Neural cell (in vitro differentiated cells): ENCODE measurements at regions not wholly inside any gene's neighbourhood (a gene's known extent, or its start where the extent isn't known, plus 50 kb on each side); places are given as distances from the start of the nearest gene placed in this dataset.

ENCODE experiments used
- H2AFZ ChIP-seq: fragments of 200-600, 300-800 bp; sonication (generic), shearing (Covaris generic); 2 replicates; pipeline ENCODE4 v1.6.0; 2014; ENCODE audit warnings: low read depth, mild to moderate bottlenecking, antibody characterized with exemption, low read length, moderate library complexity
- H3F3A ChIP-seq: fragments of 200-600 bp; shearing (Covaris generic); 2 replicates; pipeline ENCODE4 v1.6.1; 2016; ENCODE audit warnings: mild to moderate bottlenecking, moderate library complexity, mixed read lengths, antibody characterized with exemption, low read length; ENCODE audit not compliant: insufficient read depth, poor library complexity, severe bottlenecking
- H3K27ac ChIP-seq: fragments of 200-600, 300-800 bp; sonication (generic), shearing (Covaris generic); 2 replicates; pipeline ENCODE4 v1.5.1; 2014; ENCODE audit warnings: mild to moderate bottlenecking, low read length, moderate library complexity
- H3K27me3 ChIP-seq: fragments of 300-800, 200-600 bp; sonication (generic), shearing (Covaris generic); 2 replicates; pipeline ENCODE4 v1.6.0; 2014; ENCODE audit warnings: mild to moderate bottlenecking, low read depth, low read length, moderate library complexity; ENCODE audit not compliant: insufficient read depth
- H3K36me3 ChIP-seq: fragments of 300-800, 200-600 bp; sonication (generic), shearing (Covaris generic); 2 replicates; pipeline ENCODE4 v1.5.1; 2014; ENCODE audit warnings: mild to moderate bottlenecking, antibody characterized with exemption, low read length, moderate library complexity; ENCODE audit not compliant: insufficient read depth
- H3K4me2 ChIP-seq: fragments of 300-800, 200-600 bp; sonication (generic), shearing (Covaris generic); 2 replicates; pipeline ENCODE4 v1.6.0; 2014; ENCODE audit warnings: mild to moderate bottlenecking, low read length
- H3K4me3 ChIP-seq: fragments of 300-800, 200-600 bp; sonication (generic), shearing (Covaris generic); 2 replicates; pipeline ENCODE4 v1.5.1; 2014; ENCODE audit warnings: mild to moderate bottlenecking, low read length, moderate library complexity
- H3K79me2 ChIP-seq: fragments of 200-600 bp; shearing (Covaris generic); replicated peaks from 2 replicates; pipeline ENCODE4 v1.6.0; 2014; ENCODE audit warnings: mild to moderate bottlenecking, low read length, moderate library complexity; ENCODE audit not compliant: insufficient read depth
- H3K9ac ChIP-seq: fragments of 300-800, 200-600 bp; sonication (generic), shearing (Covaris generic); 2 replicates; pipeline ENCODE4 v1.6.1; 2016; ENCODE audit warnings: mild to moderate bottlenecking, low read length, mixed read lengths
- H3K9me2 ChIP-seq: fragments of 200-600 bp; shearing (Covaris generic); 2 replicates; pipeline ENCODE4 v1.6.1; 2016; ENCODE audit warnings: mild to moderate bottlenecking, low read length, mixed read lengths; ENCODE audit not compliant: insufficient read depth
- H3K9me3 ChIP-seq: fragments of 200-600, 300-800 bp; sonication (generic), shearing (Covaris generic); 2 replicates; pipeline ENCODE4 v1.6.1; 2016; ENCODE audit warnings: mild to moderate bottlenecking, mixed run types, low read length, moderate library complexity, mixed read lengths
- H4K20me1 ChIP-seq: fragments of 200-600 bp; shearing (Covaris generic); 2 replicates; pipeline ENCODE4 v1.6.1; 2016; ENCODE audit warnings: mild to moderate bottlenecking, mixed run types; ENCODE audit not compliant: insufficient read depth
- EP300 ChIP-seq: fragments of 450-650 bp; conservative IDR thresholded peaks from 2 replicates; pipeline ENCODE4 v1.6.1; 2014; ENCODE audit warnings: antibody characterized with exemption, mild to moderate bottlenecking, moderate library complexity; ENCODE audit not compliant: poor library complexity, severe bottlenecking
- EZH2 ChIP-seq: fragments of 200-600, 300-800 bp; shearing (Covaris generic), sonication (generic); IDR thresholded peaks from 2 replicates; pipeline ENCODE4 v1.6.1; 2014; ENCODE audit warnings: antibody characterized with exemption, low read length, borderline replicate concordance, mild to moderate bottlenecking; ENCODE audit not compliant: insufficient read depth, poor library complexity, severe bottlenecking
- MXI1 ChIP-seq: fragments of 450-650 bp; conservative IDR thresholded peaks from 2 replicates; pipeline ENCODE4 v1.6.1; 2014; ENCODE audit warnings: antibody characterized with exemption, mild to moderate bottlenecking; ENCODE audit not compliant: poor library complexity, severe bottlenecking
- POLR2AphosphoS5 ChIP-seq: IDR thresholded peaks from 2 replicates; pipeline ENCODE4 v1.6.1; 2012
- RAD21 ChIP-seq: fragments of 450-650 bp; conservative IDR thresholded peaks from 2 replicates; pipeline ENCODE4 v1.6.1; 2014; ENCODE audit warnings: antibody characterized with exemption, mild to moderate bottlenecking, moderate library complexity
- SMC3 ChIP-seq: fragments of 450-650 bp; conservative IDR thresholded peaks from 2 replicates; pipeline ENCODE4 v1.6.1; 2014; ENCODE audit warnings: antibody characterized with exemption, mild to moderate bottlenecking, moderate library complexity; ENCODE audit not compliant: poor library complexity
- TAF1 ChIP-seq: IDR thresholded peaks from 2 replicates; pipeline ENCODE4 v1.6.1; 2012; ENCODE audit warnings: low read depth
- TF ChIP-seq, protein P1 (sequence below): IDR thresholded peaks from 2 replicates; pipeline ENCODE4 v1.6.1; 2012; ENCODE audit warnings: borderline replicate concordance
- TF ChIP-seq, protein P2 (sequence below): fragments of 450-650 bp; IDR thresholded peaks from 2 replicates; pipeline ENCODE4 v1.5.1; 2014; ENCODE audit warnings: antibody characterized with exemption, mild to moderate bottlenecking, moderate library complexity; ENCODE audit not compliant: poor library complexity, severe bottlenecking

DNA sequence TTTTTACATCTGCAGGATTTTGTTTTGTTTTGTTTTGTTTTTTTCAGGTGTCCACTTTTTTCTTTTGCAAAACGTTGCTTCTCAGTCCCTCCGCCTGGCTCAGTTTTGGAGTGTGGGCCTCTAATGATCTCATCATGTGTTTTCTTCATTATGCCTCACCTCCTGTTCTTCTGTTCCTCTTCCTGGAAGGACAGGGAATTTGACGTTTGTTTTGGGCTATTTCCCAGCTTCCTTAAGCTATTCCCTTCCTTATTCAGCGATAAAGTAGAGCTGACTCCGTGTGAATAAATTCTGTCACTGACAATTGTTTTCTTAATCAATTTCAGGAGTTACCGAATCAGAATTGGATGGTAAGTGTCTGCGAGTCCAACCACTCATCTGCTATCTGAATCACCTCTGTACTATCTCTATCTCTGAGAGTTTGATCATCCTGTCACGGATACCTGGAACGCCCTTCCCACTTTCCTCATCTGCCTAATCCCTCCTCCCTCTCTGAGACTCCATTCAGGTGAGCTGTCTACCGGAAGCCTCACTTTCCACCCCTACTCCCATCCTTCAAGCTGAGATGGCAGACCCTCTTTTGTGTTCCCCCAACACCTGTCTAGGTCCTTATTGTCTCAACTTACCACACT is 218.4 kb downstream of the GATA3 start:
- Histone ChIP-seq H3K4me2 (no peak overlapping the region), H3K36me3 (no peaks in the 10 kb centered on the region), H3K27me3 (no peaks in the 10 kb centered on the region), H3K9me2 (no peaks in the 10 kb centered on the region), H3K4me3 (no peak overlapping the region), H3F3A (no peaks in the 10 kb centered on the region), H3K9me3 (no peaks in the 10 kb centered on the region), H2AFZ (no peak overlapping the region), H3K79me2 (no peaks in the 10 kb centered on the region), H4K20me1 (no peaks in the 10 kb centered on the region), H3K27ac (no peak overlapping the region), H3K9ac (no peak overlapping the region)
- no peak for TF ChIP-seq EP300
- TF ChIP-seq, protein P1, sequence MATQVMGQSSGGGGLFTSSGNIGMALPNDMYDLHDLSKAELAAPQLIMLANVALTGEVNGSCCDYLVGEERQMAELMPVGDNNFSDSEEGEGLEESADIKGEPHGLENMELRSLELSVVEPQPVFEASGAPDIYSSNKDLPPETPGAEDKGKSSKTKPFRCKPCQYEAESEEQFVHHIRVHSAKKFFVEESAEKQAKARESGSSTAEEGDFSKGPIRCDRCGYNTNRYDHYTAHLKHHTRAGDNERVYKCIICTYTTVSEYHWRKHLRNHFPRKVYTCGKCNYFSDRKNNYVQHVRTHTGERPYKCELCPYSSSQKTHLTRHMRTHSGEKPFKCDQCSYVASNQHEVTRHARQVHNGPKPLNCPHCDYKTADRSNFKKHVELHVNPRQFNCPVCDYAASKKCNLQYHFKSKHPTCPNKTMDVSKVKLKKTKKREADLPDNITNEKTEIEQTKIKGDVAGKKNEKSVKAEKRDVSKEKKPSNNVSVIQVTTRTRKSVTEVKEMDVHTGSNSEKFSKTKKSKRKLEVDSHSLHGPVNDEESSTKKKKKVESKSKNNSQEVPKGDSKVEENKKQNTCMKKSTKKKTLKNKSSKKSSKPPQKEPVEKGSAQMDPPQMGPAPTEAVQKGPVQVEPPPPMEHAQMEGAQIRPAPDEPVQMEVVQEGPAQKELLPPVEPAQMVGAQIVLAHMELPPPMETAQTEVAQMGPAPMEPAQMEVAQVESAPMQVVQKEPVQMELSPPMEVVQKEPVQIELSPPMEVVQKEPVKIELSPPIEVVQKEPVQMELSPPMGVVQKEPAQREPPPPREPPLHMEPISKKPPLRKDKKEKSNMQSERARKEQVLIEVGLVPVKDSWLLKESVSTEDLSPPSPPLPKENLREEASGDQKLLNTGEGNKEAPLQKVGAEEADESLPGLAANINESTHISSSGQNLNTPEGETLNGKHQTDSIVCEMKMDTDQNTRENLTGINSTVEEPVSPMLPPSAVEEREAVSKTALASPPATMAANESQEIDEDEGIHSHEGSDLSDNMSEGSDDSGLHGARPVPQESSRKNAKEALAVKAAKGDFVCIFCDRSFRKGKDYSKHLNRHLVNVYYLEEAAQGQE = no peak
- TF ChIP-seq MXI1 = no peak
- no peak for TF ChIP-seq EZH2
- no peak for TF ChIP-seq TAF1
- no peak for TF ChIP-seq RAD21
- TF ChIP-seq POLR2AphosphoS5 = no peak
- TF ChIP-seq SMC3 = no peak
- TF ChIP-seq, protein P2, sequence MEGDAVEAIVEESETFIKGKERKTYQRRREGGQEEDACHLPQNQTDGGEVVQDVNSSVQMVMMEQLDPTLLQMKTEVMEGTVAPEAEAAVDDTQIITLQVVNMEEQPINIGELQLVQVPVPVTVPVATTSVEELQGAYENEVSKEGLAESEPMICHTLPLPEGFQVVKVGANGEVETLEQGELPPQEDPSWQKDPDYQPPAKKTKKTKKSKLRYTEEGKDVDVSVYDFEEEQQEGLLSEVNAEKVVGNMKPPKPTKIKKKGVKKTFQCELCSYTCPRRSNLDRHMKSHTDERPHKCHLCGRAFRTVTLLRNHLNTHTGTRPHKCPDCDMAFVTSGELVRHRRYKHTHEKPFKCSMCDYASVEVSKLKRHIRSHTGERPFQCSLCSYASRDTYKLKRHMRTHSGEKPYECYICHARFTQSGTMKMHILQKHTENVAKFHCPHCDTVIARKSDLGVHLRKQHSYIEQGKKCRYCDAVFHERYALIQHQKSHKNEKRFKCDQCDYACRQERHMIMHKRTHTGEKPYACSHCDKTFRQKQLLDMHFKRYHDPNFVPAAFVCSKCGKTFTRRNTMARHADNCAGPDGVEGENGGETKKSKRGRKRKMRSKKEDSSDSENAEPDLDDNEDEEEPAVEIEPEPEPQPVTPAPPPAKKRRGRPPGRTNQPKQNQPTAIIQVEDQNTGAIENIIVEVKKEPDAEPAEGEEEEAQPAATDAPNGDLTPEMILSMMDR = no peak

DNA sequence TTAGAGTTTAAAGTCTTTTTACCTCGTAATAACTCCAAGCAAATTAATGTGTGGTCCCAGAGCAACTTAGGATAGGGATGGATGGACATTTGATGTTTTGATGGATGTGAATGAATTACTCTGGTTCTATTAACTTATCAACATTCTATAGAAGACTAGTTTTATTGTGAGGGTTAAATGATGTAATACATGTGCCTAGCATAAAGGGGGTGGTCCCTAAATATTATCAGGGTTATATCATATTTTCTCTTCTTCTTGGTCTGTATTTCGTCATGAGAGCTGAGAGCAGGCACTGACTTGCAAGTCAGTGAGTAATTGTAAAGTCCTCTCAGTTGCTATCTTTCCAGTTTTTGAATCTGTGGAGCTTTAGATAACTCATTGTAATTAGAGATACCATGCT is 219.3 kb downstream of the GATA3 start:
- no peaks in the 10 kb centered on the region for H3F3A ChIP-seq
- H3K27ac ChIP-seq = no peak overlapping the region
- no peak for TF ChIP-seq MXI1
- no peak overlapping the region for H3K4me3 ChIP-seq
- no peak overlapping the region for H2AFZ ChIP-seq
- no peak overlapping the region for H3K4me2 ChIP-seq
- H3K9me3 ChIP-seq = no peaks in the 10 kb centered on the region
- no peaks in the 10 kb centered on the region for H3K27me3 ChIP-seq
- H4K20me1 ChIP-seq = no peaks in the 10 kb centered on the region
- no peaks in the 10 kb centered on the region for H3K9me2 ChIP-seq
- H3K79me2 ChIP-seq = no peaks in the 10 kb centered on the region
- H3K9ac ChIP-seq = no peak overlapping the region
- H3K36me3 ChIP-seq = no peaks in the 10 kb centered on the region
